ENCODE measurements at regions not wholly inside any gene's neighbourhood (a gene's known extent, or its start where the extent isn't known, plus 50 kb on each side); places are given as distances from the start of the nearest gene placed in this dataset.

- Histone ChIP-seq H3K4me1 (replicated peaks) (no peaks in the 10 kb centered on the region), H3K27ac (no peak overlapping the region), H3K4me3 (no peak overlapping the region), H3K36me3 (no peaks in the 10 kb centered on the region), H3K27me3 (replicated peaks; ENCODE audit: insufficient read depth) (no peaks in the 10 kb centered on the region), H3K9me3 (no peaks in the 10 kb centered on the region)
- no peak for TF ChIP-seq POLR2AphosphoS5 (IDR thresholded peaks at IDR 0.05)
- no peak for TF ChIP-seq POLR2A (IDR thresholded peaks at IDR 0.05)
- TF ChIP-seq CTCF (IDR thresholded peaks at IDR 0.05): no peak
- WGBS: 72% methylated on average over 3 of the region's 3 CpGs
- intact Hi-C loops (cut with DNase I): no loop called here
- no peak for DNase-seq (ENCODE audit: low spot score)
Observed at GRCh38 chr4:111736516-111736915, 408.7 kb upstream of the FAM241A start.

GRCh38 chr4:111744847-111745246 is 400.4 kb upstream of the FAM241A start:
- intact Hi-C loops (cut with DNase I): no loop called here
- no peak for DNase-seq (ENCODE audit: low spot score)
- Histone ChIP-seq H3K27me3 (replicated peaks; ENCODE audit: insufficient read depth) (no peaks in the 10 kb centered on the region), H3K4me3 (no peak overlapping the region), H3K9me3 (no peaks in the 10 kb centered on the region), H3K4me1 (replicated peaks) (no peaks in the 10 kb centered on the region), H3K36me3 (no peaks in the 10 kb centered on the region), H3K27ac (no peak overlapping the region)
- WGBS: 28% methylated on average over 3 of the region's 3 CpGs
- TF ChIP-seq POLR2AphosphoS5 (IDR thresholded peaks at IDR 0.05) (no peak), CTCF (IDR thresholded peaks at IDR 0.05) (no peak), POLR2A (IDR thresholded peaks at IDR 0.05) (no peak)

- DNase-seq (ENCODE audit: low spot score): no peak
- TF ChIP-seq POLR2AphosphoS5 (IDR thresholded peaks at IDR 0.05) (no peak), CTCF (IDR thresholded peaks at IDR 0.05) (no peak), POLR2A (IDR thresholded peaks at IDR 0.05) (no peak)
- H3K27me3 ChIP-seq (replicated peaks; ENCODE audit: insufficient read depth): no peaks in the 10 kb centered on the region
Observed at GRCh38 chr4:111748157-111748556, 397.1 kb upstream of the FAM241A start.

GRCh38 chr4:111754003-111754402 is 391.3 kb upstream of the FAM241A start:
- intact Hi-C loops (cut with DNase I): no loop called here
- no peak overlapping the region for H3K27ac ChIP-seq
- no peaks in the 10 kb centered on the region for H3K27me3 ChIP-seq (replicated peaks; ENCODE audit: insufficient read depth)
- TF ChIP-seq CTCF (IDR thresholded peaks at IDR 0.05) (no peak), POLR2AphosphoS5 (IDR thresholded peaks at IDR 0.05) (no peak)
- H3K9me3 ChIP-seq: no peaks in the 10 kb centered on the region
- no peak for DNase-seq (ENCODE audit: low spot score)
- 94% methylated on average over 1 of the region's 1 CpG for WGBS
- no peaks in the 10 kb centered on the region for H3K36me3 ChIP-seq
- H3K4me1 ChIP-seq (replicated peaks): no peaks in the 10 kb centered on the region
- H3K4me3 ChIP-seq: no peak overlapping the region

More at GRCh38 chr4:111748157-111748556, 397.1 kb upstream of the FAM241A start:
- no peak overlapping the region for H3K27ac ChIP-seq
- H3K4me1 ChIP-seq (replicated peaks): no peaks in the 10 kb centered on the region
- H3K36me3 ChIP-seq: no peaks in the 10 kb centered on the region
- intact Hi-C loops (cut with DNase I): no loop called here
- 24% methylated on average over 3 of the region's 3 CpGs for WGBS
- H3K4me3 ChIP-seq: no peak overlapping the region
- no peaks in the 10 kb centered on the region for H3K9me3 ChIP-seq

- Histone ChIP-seq H3K27ac (no peak overlapping the region), H3K4me3 (no peak overlapping the region), H3K9me3 (no peaks in the 10 kb centered on the region), H3K27me3 (replicated peaks; ENCODE audit: insufficient read depth) (no peaks in the 10 kb centered on the region), H3K36me3 (no peaks in the 10 kb centered on the region), H3K4me1 (replicated peaks) (no peaks in the 10 kb centered on the region)
- no peak for TF ChIP-seq POLR2AphosphoS5 (IDR thresholded peaks at IDR 0.05)
- TF ChIP-seq POLR2A (IDR thresholded peaks at IDR 0.05): no peak
- no peak for TF ChIP-seq CTCF (IDR thresholded peaks at IDR 0.05)
- intact Hi-C loops (cut with DNase I): no loop called here
- WGBS: 94% methylated on average over 10 of the region's 10 CpGs
- DNase-seq (ENCODE audit: low spot score): no peak
Observed at GRCh38 chr4:111755571-111755970, 389.7 kb upstream of the FAM241A start.
